SK-N-SH treated with all-trans-retinoic acid at 6 μM for 48 hours (cell line): ENCODE measurements at regions not wholly inside any gene's neighbourhood (a gene's known extent, or its start where the extent isn't known, plus 50 kb on each side); places are given as distances from the start of the nearest gene placed in this dataset.

Experiments used
- ATAC-seq: fragments of 200-7000 bp; cut with Tn5 transposase; 3 replicates; pipeline ENCODE4 v1.9.1; 2020; ENCODE audit warnings: mild to moderate bottlenecking, moderate library complexity
- ARNTL ChIP-seq: fragments of 450-650 bp; formaldehyde crosslinking; IDR thresholded peaks from 2 replicates; pipeline ENCODE4 v1.5.0; 2020; ENCODE audit warnings: low read depth, mild to moderate bottlenecking, moderate library complexity, borderline replicate concordance
- BACH2 ChIP-seq: fragments of 250-450 bp; sonication (Bioruptor Pico); IDR thresholded peaks from 2 replicates; pipeline ENCODE4 v1.9.0; 2021; ENCODE audit warnings: mild to moderate bottlenecking, borderline replicate concordance
- CREB5 ChIP-seq: fragments of 250-450 bp; sonication (Bioruptor Pico); IDR thresholded peaks from 2 replicates; pipeline ENCODE4 v1.5.1; 2020; ENCODE audit warnings: low read depth, mild to moderate bottlenecking, moderate library complexity
- CSRNP3 ChIP-seq: fragments of 250-450 bp; sonication (Bioruptor Pico); IDR thresholded peaks from 2 replicates; pipeline ENCODE4 v1.5.1; 2021; ENCODE audit warnings: mild to moderate bottlenecking, moderate library complexity
- ESRRG ChIP-seq: fragments of 250-450 bp; sonication (Bioruptor Pico); IDR thresholded peaks from 2 replicates; pipeline ENCODE4 v1.6.1; 2021; ENCODE audit warnings: mild to moderate bottlenecking
- GLIS3 ChIP-seq: fragments of 250-450 bp; sonication (Bioruptor Pico); IDR thresholded peaks from 2 replicates; pipeline ENCODE4 v1.5.0; 2020; ENCODE audit warnings: mild to moderate bottlenecking, moderate library complexity
- ISL1 ChIP-seq: fragments of 250-450 bp; sonication (Bioruptor Pico); IDR thresholded peaks from 2 replicates; pipeline ENCODE4 v2.1.2; 2022; ENCODE audit warnings: mild to moderate bottlenecking, moderate library complexity
- OSR1 ChIP-seq: fragments of 250-450 bp; sonication (Bioruptor Pico); IDR thresholded peaks from 2 replicates; pipeline ENCODE4 v1.8.0; 2022; ENCODE audit warnings: moderate library complexity, mild to moderate bottlenecking, inconsistent platforms
- PATZ1 ChIP-seq: fragments of 250-450 bp; sonication (Bioruptor Pico); IDR thresholded peaks from 2 replicates; pipeline ENCODE4 v1.8.0; 2020; ENCODE audit warnings: mild to moderate bottlenecking, moderate library complexity, borderline replicate concordance
- POU6F1 ChIP-seq: fragments of 250-450 bp; sonication (Bioruptor Pico); IDR thresholded peaks from 2 replicates; pipeline ENCODE4 v1.8.0; 2021; ENCODE audit warnings: low read depth, mild to moderate bottlenecking, moderate library complexity, borderline replicate concordance
- PPARA ChIP-seq: fragments of 250-450 bp; sonication (Bioruptor Pico); IDR thresholded peaks from 2 replicates; pipeline ENCODE4 v1.5.0; 2020; ENCODE audit warnings: mild to moderate bottlenecking, borderline replicate concordance
- RARB ChIP-seq: fragments of 250-450 bp; sonication (Bioruptor Pico); IDR thresholded peaks from 2 replicates; pipeline ENCODE4 v1.8.0; 2021; ENCODE audit warnings: mild to moderate bottlenecking, moderate library complexity
- SNAI2 ChIP-seq: fragments of 250-450 bp; sonication (Bioruptor Pico); IDR thresholded peaks from 2 replicates; pipeline ENCODE4 v1.5.0; 2020; ENCODE audit warnings: mild to moderate bottlenecking, moderate library complexity
- TOX ChIP-seq: fragments of 250-450 bp; sonication (Bioruptor Pico); IDR thresholded peaks from 2 replicates; pipeline ENCODE4 v1.8.0; 2021; ENCODE audit warnings: mild to moderate bottlenecking, moderate library complexity, borderline replicate concordance
- TSHZ2 ChIP-seq: fragments of 250-450 bp; sonication (Bioruptor Pico); IDR thresholded peaks from 2 replicates; pipeline ENCODE4 v1.5.0; 2020; ENCODE audit warnings: mild to moderate bottlenecking, moderate library complexity
- ZFP3 ChIP-seq: fragments of 250-450 bp; sonication (Bioruptor Pico); IDR thresholded peaks from 2 replicates; pipeline ENCODE4 v1.5.0; 2020; ENCODE audit warnings: mild to moderate bottlenecking, moderate library complexity
- ZFP30 ChIP-seq: fragments of 450-650 bp; formaldehyde crosslinking; IDR thresholded peaks from 2 replicates; pipeline ENCODE4 v1.5.0; 2022; ENCODE audit warnings: mild to moderate bottlenecking, moderate library complexity
- ZNF70 ChIP-seq: fragments of 450-650 bp; formaldehyde crosslinking; IDR thresholded peaks from 2 replicates; pipeline ENCODE4 v1.5.0; 2020; ENCODE audit warnings: mild to moderate bottlenecking, moderate library complexity
- ZNF8 ChIP-seq: fragments of 450-650 bp; formaldehyde crosslinking; IDR thresholded peaks from 2 replicates; pipeline ENCODE4 v1.5.0; 2020; ENCODE audit warnings: mild to moderate bottlenecking, moderate library complexity

DNA sequence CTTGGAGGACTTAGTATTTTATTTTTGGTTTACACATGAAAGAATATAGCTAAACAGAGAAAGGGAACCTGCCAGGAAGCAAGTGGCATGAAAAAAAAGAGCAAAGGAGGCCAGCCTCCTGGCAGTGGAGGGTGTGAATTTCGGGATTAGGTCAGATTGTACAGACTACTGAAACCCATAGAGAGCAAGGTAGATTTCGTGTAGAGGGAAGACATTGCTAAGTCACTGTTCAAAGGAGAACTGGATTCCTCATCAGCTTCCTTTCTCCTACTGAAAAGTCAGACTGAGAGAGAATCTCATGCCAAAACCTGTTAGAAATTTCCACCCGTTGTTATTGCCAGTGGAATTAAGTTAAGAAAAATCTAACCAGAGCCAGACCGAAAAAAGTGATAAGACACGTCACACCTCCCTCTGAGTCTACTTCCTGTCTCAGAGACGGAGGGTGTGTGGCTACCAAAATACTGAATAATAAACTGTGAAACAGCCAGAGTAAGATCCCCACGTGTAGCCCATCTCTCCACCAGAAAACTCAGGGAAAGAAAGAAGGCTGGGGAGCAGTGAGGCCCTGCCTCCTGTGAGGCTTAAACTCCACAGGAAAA, 118.8 kb downstream of the SKIDA1 start:
- TF ChIP-seq ISL1, result no peak
- ATAC-seq, result no peak; the same call in 2 of the 3 replicates

GRCh38 chr10:21405981-21406380, 119.5 kb downstream of the SKIDA1 start:
- TF ChIP-seq ZFP3 (no peak), ESRRG (CRISPR knock-in tag) (no peak), CREB5 (CRISPR knock-in tag) (no peak), TOX (CRISPR knock-in tag) (no peak), PATZ1 (CRISPR knock-in tag) (no peak), ZFP30 (no peak), CSRNP3 (CRISPR knock-in tag) (no peak), ISL1 (no peak), ARNTL (CRISPR knock-in tag) (no peak), OSR1 (no peak), PPARA (no peak), TSHZ2 (no peak), GLIS3 (CRISPR knock-in tag) (no peak), BACH2 (CRISPR knock-in tag) (no peak), ZNF8 (CRISPR knock-in tag) (no peak), SNAI2 (CRISPR knock-in tag) (no peak), RARB (CRISPR knock-in tag) (no peak), POU6F1 (CRISPR knock-in tag) (no peak)
- ATAC-seq, result no peak

DNA sequence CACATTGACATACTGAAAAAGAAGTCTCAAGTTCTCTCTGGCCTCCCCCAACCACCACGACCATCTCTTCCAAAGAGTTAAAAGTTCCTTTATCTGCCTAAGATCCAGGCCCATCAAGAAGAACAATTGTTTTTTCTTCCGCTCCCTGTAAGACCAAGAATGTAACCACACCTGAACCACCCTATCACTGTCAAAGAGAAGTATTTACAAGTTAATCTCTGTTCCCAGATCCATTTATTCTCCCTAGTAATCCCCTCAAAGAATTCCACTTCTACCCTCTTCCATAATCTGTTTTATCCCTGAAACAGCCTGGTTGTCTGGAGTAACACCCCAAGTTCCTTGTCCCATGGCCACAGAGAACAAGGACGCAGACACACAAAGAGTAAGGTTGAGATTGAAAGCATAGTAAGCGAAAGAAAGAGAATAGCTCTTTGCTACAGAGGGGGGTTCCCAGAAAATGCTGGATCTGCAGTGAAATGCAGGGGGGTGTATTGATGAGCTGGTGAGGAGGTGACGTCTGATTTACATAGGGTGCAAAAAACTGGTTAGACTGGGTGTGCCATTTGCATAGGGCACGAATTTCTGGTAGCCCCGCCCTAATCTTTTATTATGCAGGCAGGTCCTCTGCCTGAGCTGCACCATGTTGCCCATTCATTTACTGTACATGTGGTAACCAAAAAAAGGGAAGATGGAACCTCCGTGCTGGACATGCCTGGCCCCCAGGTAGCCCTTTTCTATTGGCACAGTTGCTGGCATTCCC, 122.0 kb downstream of the SKIDA1 start:
- TF ChIP-seq ZNF70 (CRISPR knock-in tag) (no peak), ARNTL (CRISPR knock-in tag) (no peak), BACH2 (CRISPR knock-in tag) (no peak), ZNF8 (CRISPR knock-in tag) (no peak), RARB (CRISPR knock-in tag) (no peak), ZFP30 (no peak)
- no peak for ATAC-seq
